ENCODE measurements at regions not wholly inside any gene's neighbourhood (a gene's known extent, or its start where the extent isn't known, plus 50 kb on each side); places are given as distances from the start of the nearest gene placed in this dataset.

GRCh38 chr1:98232678-98233077 is 311.8 kb upstream of the DPYD start:
- TF ChIP-seq CTCF (IDR thresholded peaks at IDR 0.05) (no peak), EZH2 (IDR thresholded peaks at IDR 0.05) (no peak), EZH2phosphoT487 (IDR thresholded peaks at IDR 0.05) (no peak)

All from neural progenitor cell (in vitro differentiated cells).